Stomach (tissue), 4 donors: ENCODE measurements at regions not wholly inside any gene's neighbourhood (a gene's known extent, or its start where the extent isn't known, plus 50 kb on each side); places are given as distances from the start of the nearest gene placed in this dataset.

ENCODE experiments used
- CTCF ChIP-seq, 7 experiments: fragments of 450-650 bp in 4 of 7; fragments of 200-600 bp in 3 of 7; sonication (generic) in 3 of 7; IDR thresholded peaks; one replicate each; pipeline ENCODE4 v1.5.1; 2016 to 2019; ENCODE audit warnings: antibody characterized with exemption in 7 of 7, control low read depth in 2 of 7, mild to moderate bottlenecking in 1 of 7
- EP300 ChIP-seq: sonication (generic); formaldehyde crosslinking; IDR thresholded peaks from one replicate; pipeline ENCODE4 v1.6.1; 2017; ENCODE audit warnings: antibody characterized with exemption
- POLR2A ChIP-seq, 4 donors: fragments of 450-650 bp; IDR thresholded peaks; one replicate each; pipeline ENCODE4 v1.6.1; 2016; ENCODE audit warnings: antibody characterized with exemption in 4 of 4, control low read depth in 2 of 4, mild to moderate bottlenecking in 1 of 4, moderate library complexity in 1 of 4
- POLR2AphosphoS5 ChIP-seq, 3 donors: sonication (generic); formaldehyde crosslinking; IDR thresholded peaks; one replicate each; pipeline ENCODE4 v1.6.1; 2016; ENCODE audit warnings: antibody characterized with exemption in 3 of 3

DNA sequence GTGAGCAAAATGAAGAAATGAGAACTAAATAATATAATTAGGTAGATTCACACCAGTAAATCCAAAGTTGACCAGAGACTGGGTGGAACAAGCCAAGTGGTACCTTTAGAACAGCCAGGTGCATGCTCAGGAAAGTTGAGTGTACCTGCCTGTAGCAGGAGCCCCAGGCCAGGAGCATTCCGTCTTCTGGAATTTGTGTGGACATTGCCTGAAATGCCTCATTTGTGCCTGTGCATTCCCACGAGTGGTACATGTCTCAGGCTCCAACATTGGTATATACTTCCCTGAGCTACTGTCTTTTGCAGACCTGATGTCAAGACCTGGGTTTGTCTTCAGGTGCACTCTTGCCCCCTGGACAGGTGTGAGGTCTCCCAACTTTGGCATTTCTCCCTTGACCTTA lies 187.6 kb upstream of the NECTIN1 start:
- TF ChIP-seq EP300 (no peak), CTCF (IDR thresholded peaks at IDR 0.05) (no peak), POLR2A (IDR thresholded peaks at IDR 0.05) (no peak), POLR2AphosphoS5 (IDR thresholded peaks at IDR 0.05) (no peak)
